Naive thymus-derived CD8-positive, alpha-beta T cell (primary cell): ENCODE measurements at regions not wholly inside any gene's neighbourhood (a gene's known extent, or its start where the extent isn't known, plus 50 kb on each side); places are given as distances from the start of the nearest gene placed in this dataset.
A peak's percentile ranks its signal among the peaks of the same experiment; 100 is the strongest.
"Not testable (repeated sequence)": the region's sequence is repeated elsewhere in the genome, so short reads cannot be mapped to it uniquely, and the experiment has no call there.

Source experiments
- ATAC-seq, 2 donors: fragments of 150-1000 bp; cut with Tn5 transposase in 1 of 2; sonication (Bioruptor Pico), chemical (Tn5 transposase) in 1 of 2; 1 replicate in 1 of 2; 2 replicates in 1 of 2; pipeline ENCODE4 v1.10.0; 2021; ENCODE audit warnings: mild to moderate bottlenecking in 2 of 2, moderate library complexity in 2 of 2
- POLR2A ChIA-PET: fragments of 350-600 bp; sonication (Branson Sonifier 250); formaldehyde crosslinking; loops from one replicate; lab custom pipeline; 2021; ENCODE audit warnings: antibody characterized with exemption; lab: Charles Lee
- DNase-seq, 10 donors: peaks; one replicate each; pipeline versions ENCODE4 v3.0.0 to v3.0.0-alpha.2; 2020 to 2022
- H3K27ac Mint-ChIP-seq, 10 donors: one replicate each; pipeline ENCODE4 v1.8.0; 2020 to 2022; ENCODE audit warnings: mild to moderate bottlenecking in 10 of 10, mixed read lengths in 10 of 10, moderate library complexity in 4 of 10, inconsistent platforms in 1 of 10
- H3K27me3 Mint-ChIP-seq, 5 donors: one replicate each; pipeline ENCODE4 v1.8.0; 2021 to 2022; ENCODE audit warnings: mixed read lengths in 5 of 5
- H3K36me3 Mint-ChIP-seq, 3 donors: one replicate each; pipeline ENCODE4 v1.8.0; 2020 to 2022; ENCODE audit warnings: mixed read lengths in 3 of 3, mild to moderate bottlenecking in 2 of 3, inconsistent platforms in 1 of 3
- H3K4me1 Mint-ChIP-seq, 4 donors: one replicate each; pipeline ENCODE4 v1.8.0; 2021 to 2022; ENCODE audit warnings: mixed read lengths in 4 of 4
- H3K4me3 Mint-ChIP-seq, 10 donors: one replicate each; pipeline ENCODE4 v1.8.0; 2020 to 2022; ENCODE audit warnings: mild to moderate bottlenecking in 10 of 10, mixed read lengths in 10 of 10, moderate library complexity in 6 of 10, inconsistent platforms in 1 of 10
- H3K9me3 Mint-ChIP-seq, 9 donors: one replicate each; pipeline ENCODE4 v1.8.0; 2020 to 2022; ENCODE audit warnings: mixed read lengths in 9 of 9, mild to moderate bottlenecking in 3 of 9, inconsistent platforms in 1 of 9, moderate library complexity in 1 of 9

DNA sequence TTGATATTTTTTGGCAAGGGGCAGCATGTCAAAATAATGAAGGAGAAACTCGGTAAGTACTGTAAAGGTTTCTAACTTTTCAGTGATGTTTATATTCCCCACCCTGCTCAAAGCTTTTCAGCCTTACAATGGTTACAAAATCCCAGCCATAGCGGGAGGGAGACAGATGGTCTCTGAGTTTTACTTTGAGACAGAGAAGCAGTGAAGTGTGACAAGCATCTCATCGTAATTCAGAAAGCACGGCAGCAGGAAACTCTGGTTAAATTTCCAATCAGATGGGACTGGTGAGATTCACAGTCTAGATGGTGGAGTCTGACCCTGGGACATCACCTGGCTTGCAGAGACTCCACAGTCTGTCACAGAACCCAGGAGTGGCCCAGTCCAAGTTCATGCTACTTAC is 448.0 kb upstream of the AMELY start:
- no peak for ATAC-seq
- DNase-seq = no peak
- no peaks in the 10 kb centered on the region for H3K27me3 Mint-ChIP-seq
- no peak overlapping the region for H3K4me3 Mint-ChIP-seq
- peaks cover 0 to 96% (median 9%) of the 10 kb centered on the region in 3 donors for H3K36me3 Mint-ChIP-seq
- H3K9me3 Mint-ChIP-seq = no peaks in the 10 kb centered on the region
- no peak overlapping the region for H3K27ac Mint-ChIP-seq
- POLR2A ChIA-PET = no interaction called here
- peaks cover under 1 to 18% (median 5%) of the 10 kb centered on the region in 4 donors for H3K4me1 Mint-ChIP-seq

DNA sequence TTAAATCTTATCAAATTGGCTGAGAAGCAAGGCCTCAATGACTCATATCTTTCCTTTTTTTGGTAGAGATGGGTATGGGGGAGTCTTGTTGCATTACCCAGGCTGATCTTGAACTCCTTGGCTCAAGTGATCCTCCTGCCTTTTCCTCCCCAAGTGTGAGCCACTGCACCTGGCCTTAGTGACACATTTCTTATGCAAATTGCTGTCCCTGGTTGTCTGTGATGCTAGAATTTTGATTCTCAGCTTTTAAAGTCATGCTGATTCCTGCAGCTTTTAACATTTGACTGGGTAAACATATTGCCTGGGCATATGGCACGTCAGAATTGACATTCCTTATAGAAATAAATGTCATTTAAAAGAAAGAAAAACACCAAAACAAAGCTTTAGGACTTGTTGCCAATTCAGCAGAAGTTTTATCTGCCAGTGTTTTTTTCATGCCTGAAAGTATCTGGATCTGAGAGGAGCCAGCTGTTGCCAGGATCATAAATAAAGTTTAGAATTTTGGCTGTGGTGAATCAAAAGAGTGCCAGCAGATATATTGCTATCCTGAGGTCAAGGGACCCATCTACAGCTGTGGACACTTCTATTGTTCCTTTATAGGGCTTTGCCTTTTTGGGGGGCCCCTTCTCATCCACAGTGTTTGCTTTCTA is 446.7 kb upstream of the AMELY start:
- DNase-seq (no peak), ATAC-seq (no peak)
- no peaks in the 10 kb centered on the region for H3K9me3 Mint-ChIP-seq
- H3K27me3 Mint-ChIP-seq = no peaks in the 10 kb centered on the region
- POLR2A ChIA-PET = no interaction called here
- H3K4me3 Mint-ChIP-seq = no peak overlapping the region
- H3K36me3 Mint-ChIP-seq = peaks cover 0 to 91% (median 14%) of the 10 kb centered on the region in 3 donors
- H3K27ac Mint-ChIP-seq = peak overlapping the region in 4 of 10 donors; percentile 13 to 74 (median 72)
- H3K4me1 Mint-ChIP-seq = peaks cover 5 to 14% (median 9%) of the 10 kb centered on the region in 4 donors

GRCh38 chrY:7355891-7356290 is 444.3 kb upstream of the AMELY start:
- H3K4me1 Mint-ChIP-seq = peaks cover 5 to 13% (median 9%) of the 10 kb centered on the region in 4 donors
- peaks cover 0 to 89% (median 11%) of the 10 kb centered on the region in 3 donors for H3K36me3 Mint-ChIP-seq
- H3K27me3 Mint-ChIP-seq, H3K4me3 Mint-ChIP-seq, ATAC-seq, POLR2A ChIA-PET, H3K27ac Mint-ChIP-seq, DNase-seq, H3K9me3 Mint-ChIP-seq: not testable (repeated sequence)

DNA sequence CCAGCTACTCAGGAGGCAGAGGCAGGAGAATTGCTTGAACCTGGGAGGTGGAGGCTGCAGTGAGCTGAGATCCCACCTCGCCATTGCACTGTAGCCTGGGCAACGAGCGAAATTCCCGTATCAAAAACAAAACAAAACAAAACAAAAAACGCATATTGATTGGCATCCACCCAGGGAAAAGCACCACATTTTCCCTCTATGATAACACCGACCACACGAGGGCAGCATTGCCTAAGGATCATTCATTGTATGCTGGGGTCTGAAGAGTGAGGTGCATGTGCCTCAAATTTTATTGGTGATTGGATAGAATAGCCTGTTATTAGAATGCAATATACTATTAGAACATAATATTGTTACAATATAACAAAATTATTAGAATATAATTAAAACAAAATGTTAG is 433.1 kb upstream of the AMELY start:
- H3K4me1 Mint-ChIP-seq = peaks cover 22 to 36% (median 25%) of the 10 kb centered on the region in 4 donors
- POLR2A ChIA-PET = no interaction called here
- ATAC-seq (peak; percentile 56 to 58), DNase-seq (peak in 7 of 10 donors; percentile 8 to 67 (median 25))
- no peaks in the 10 kb centered on the region for H3K27me3 Mint-ChIP-seq
- peak overlapping the region in 4 of 10 donors; percentile 38 to 88 (median 66) for H3K27ac Mint-ChIP-seq
- H3K36me3 Mint-ChIP-seq = peaks cover 0 to 61% (median 0%) of the 10 kb centered on the region in 3 donors
- H3K4me3 Mint-ChIP-seq = no peak overlapping the region
- H3K9me3 Mint-ChIP-seq = no peaks in the 10 kb centered on the region

DNA sequence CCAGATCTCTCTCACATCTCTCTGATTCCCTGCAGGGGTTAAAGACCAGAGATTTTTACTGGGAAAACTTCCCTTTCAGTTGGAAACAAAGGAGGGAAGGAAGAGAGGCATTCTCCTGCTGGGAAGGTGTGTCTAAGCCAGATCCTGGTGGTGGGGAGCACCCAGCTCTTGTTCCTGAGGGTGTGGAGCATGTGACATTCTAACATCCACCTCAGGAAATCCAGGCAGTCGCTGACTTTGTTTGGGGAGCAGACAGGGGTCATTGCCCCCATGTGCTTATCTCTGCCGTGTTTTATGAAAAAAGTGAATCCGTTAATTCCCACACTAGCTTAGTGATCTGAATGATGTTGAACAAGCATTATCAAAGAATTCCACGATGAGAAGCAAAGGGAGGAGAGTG is 431.7 kb upstream of the AMELY start:
- no peak for DNase-seq
- POLR2A ChIA-PET = no interaction called here
- peak overlapping the region in 2 of 10 donors; percentile 22 to 33 for H3K4me3 Mint-ChIP-seq
- H3K9me3 Mint-ChIP-seq = no peaks in the 10 kb centered on the region
- H3K4me1 Mint-ChIP-seq = peaks cover 30 to 48% (median 37%) of the 10 kb centered on the region in 4 donors
- no peak for ATAC-seq
- H3K36me3 Mint-ChIP-seq = peaks cover 0 to 53% (median 0%) of the 10 kb centered on the region in 3 donors
- H3K27ac Mint-ChIP-seq = peak overlapping the region in 5 of 10 donors; percentile 38 to 88 (median 66)
- H3K27me3 Mint-ChIP-seq = no peaks in the 10 kb centered on the region

DNA sequence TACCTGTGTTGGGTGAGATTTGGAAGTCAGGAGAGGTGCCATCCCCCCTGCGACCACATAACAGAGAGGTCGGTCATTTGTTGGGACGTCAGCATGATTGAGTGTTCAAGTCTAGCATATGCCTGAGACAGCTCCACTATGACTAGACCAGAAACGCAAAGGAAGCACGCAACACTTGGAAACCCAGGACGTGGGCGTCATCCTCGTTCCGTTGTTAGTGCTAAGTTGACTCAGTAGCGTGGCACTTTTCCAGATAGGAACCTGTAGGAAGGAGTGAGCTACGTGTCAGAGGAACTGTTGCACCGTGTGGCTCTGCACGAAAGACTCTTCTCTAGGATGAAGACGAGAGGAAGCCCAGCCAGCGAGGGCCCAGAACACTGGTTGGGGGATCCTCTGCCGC is 431.2 kb upstream of the AMELY start:
- POLR2A ChIA-PET, DNase-seq, H3K27me3 Mint-ChIP-seq, H3K9me3 Mint-ChIP-seq, ATAC-seq: not testable (repeated sequence)
- H3K27ac Mint-ChIP-seq = peak overlapping the region in 5 of 10 donors; percentile 38 to 88 (median 74)
- H3K4me1 Mint-ChIP-seq = peaks cover 36 to 54% (median 42%) of the 10 kb centered on the region in 4 donors
- H3K4me3 Mint-ChIP-seq = peak overlapping the region in 2 of 10 donors; percentile 18 to 33
- H3K36me3 Mint-ChIP-seq = peaks cover 0 to 58% (median 2%) of the 10 kb centered on the region in 3 donors

- peak in 3 of 10 donors; percentile 2 to 37 (median 13) for DNase-seq
- Mint-ChIP-seq H3K27ac (peak overlapping the region in 5 of 10 donors; percentile 91 to 95 (median 94)), H3K27me3 (no peaks in the 10 kb centered on the region), H3K36me3 (peaks cover 0 to 60% (median 7%) of the 10 kb centered on the region in 3 donors), H3K9me3 (no peaks in the 10 kb centered on the region), H3K4me1 (peaks cover 45 to 71% (median 55%) of the 10 kb centered on the region in 4 donors), H3K4me3 (peak overlapping the region in 6 of 10 donors; percentile 66 to 79 (median 72))
- ATAC-seq = peak; percentile 82 to 84
- POLR2A ChIA-PET = interaction anchor here (0.7 to 1.6 kb wide), 6 partner anchors 11 to 100 kb away, joined by 3 to 9 read pairs (median 6); no protein-coding TSS in a partner anchor
Observed at GRCh38 chrY:7339391-7340087, 428.0 kb upstream of the AMELY start.

DNA sequence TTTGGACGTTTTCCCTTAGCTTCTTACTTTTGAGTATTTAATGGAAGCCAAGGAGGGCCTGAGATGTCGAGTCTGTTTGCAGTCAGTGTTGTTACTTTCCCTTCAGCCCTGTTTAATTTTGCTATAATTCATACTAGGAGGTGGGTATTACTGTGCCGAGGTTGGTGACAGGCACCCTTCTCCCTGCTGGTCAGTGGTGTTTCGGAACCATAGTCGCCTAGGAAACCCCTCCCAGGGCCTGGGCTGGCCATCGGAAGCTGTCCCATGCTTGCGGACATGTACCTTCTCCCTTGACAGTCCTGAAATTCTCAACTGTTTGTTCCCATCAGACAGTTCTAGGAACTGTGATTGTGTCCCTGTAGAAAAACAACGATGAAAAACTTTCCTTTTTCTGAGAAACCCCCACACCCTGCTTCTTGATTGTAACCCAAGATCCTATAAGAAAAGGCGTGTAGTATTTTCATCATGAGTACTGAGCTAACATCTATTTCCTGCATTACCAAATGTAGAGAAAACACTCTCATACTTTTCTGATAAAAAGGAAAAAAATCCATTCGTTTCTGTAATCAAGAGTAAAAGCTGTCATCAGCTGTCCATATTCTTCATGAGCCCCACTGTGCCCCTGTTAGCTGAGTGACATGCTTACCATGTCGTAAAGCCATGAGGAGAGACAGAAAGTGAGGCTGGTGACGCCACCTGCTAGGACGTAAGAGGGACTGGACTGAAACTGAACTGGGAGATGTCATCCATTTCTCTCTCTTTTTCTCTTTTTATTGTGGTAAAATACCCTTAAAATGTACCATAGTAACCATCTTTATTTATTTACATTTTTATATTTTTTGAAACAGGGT is 424.7 kb upstream of the AMELY start:
- POLR2A ChIA-PET = interaction anchor here (1.3 kb wide), 1 partner anchor 11 kb away, joined by 5 read pairs; no protein-coding TSS in a partner anchor
- Mint-ChIP-seq H3K9me3 (no peaks in the 10 kb centered on the region), H3K4me3 (peak overlapping the region in 6 of 10 donors; percentile 8 to 71 (median 46)), H3K27ac (peak overlapping the region in 5 of 10 donors; percentile 71 to 95 (median 90)), H3K36me3 (peaks cover 0 to 67% (median 10%) of the 10 kb centered on the region in 3 donors), H3K4me1 (peaks cover 41 to 66% (median 55%) of the 10 kb centered on the region in 4 donors), H3K27me3 (no peaks in the 10 kb centered on the region)
- peak in 1 of 2 donors; percentile 37 for ATAC-seq
- DNase-seq = no peak

DNA sequence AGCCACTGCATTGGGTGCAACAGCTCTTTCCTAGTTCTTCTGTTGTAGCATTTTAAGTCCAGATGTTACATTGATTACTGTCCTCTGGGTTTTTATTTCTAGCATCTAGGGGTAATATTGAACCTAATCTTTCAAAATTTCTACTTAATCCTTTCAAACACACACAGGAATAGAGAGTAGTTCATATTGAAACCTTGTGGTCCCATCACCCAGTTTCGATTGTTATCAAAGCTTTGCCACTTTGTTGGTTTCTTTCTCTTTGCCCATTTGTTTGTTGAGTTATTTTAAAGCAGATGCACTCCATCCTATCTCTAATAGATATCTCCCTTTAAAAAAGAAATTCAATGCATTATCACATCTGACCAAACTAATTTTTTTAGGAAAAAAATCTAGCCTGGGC is 422.9 kb upstream of the AMELY start:
- ATAC-seq (no peak), DNase-seq (no peak)
- no peaks in the 10 kb centered on the region for H3K27me3 Mint-ChIP-seq
- peaks cover 41 to 62% (median 55%) of the 10 kb centered on the region in 4 donors for H3K4me1 Mint-ChIP-seq
- peak overlapping the region in 4 of 10 donors; percentile 10 to 70 (median 22) for H3K4me3 Mint-ChIP-seq
- H3K36me3 Mint-ChIP-seq = peaks cover 0 to 85% (median 13%) of the 10 kb centered on the region in 3 donors
- peak overlapping the region in 4 of 10 donors; percentile 59 to 95 (median 68) for H3K27ac Mint-ChIP-seq
- POLR2A ChIA-PET = no interaction called here
- no peaks in the 10 kb centered on the region for H3K9me3 Mint-ChIP-seq

- Mint-ChIP-seq H3K9me3 (no peaks in the 10 kb centered on the region), H3K27me3 (no peaks in the 10 kb centered on the region), H3K4me3 (peak overlapping the region in 6 of 10 donors; percentile 59 to 79 (median 72)), H3K36me3 (peaks cover 0 to 62% (median 8%) of the 10 kb centered on the region in 3 donors), H3K27ac (peak overlapping the region in 5 of 10 donors; percentile 88 to 98 (median 94)), H3K4me1 (peaks cover 42 to 65% (median 58%) of the 10 kb centered on the region in 4 donors)
- POLR2A ChIA-PET = interaction anchor here (0.7 to 1.8 kb wide), 5 partner anchors 9 to 53 kb away, joined by 3 to 9 read pairs (median 7); no protein-coding TSS in a partner anchor
- ATAC-seq (peak; percentile 95 to 96), DNase-seq (peak in 7 of 10 donors; percentile 10 to 73 (median 56))
Observed at GRCh38 chrY:7326296-7327246, 415.0 kb upstream of the AMELY start.

DNA sequence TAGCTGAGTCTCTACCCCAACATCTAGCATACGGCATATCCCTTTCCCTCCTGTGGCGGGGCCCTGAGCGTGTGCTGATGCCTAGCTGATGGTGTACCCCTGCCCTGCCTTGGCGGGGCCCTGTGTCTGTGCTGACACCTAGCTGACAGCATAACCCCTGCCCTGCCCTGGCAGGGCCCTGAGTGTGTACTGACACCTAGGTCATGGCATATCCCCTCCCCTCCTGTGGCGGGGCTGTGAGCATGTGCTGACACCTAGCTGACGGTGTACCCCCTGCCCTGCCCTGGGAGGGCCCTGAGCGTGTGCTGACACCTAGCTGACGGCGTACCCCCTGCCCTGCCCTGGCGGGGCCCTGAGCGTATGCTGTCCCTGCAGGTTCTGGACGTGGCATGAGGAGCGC is 414.0 kb upstream of the AMELY start:
- Mint-ChIP-seq H3K36me3 (peaks cover 0 to 57% (median 8%) of the 10 kb centered on the region in 3 donors), H3K9me3 (no peaks in the 10 kb centered on the region), H3K27me3 (no peaks in the 10 kb centered on the region), H3K4me1 (peaks cover 46 to 71% (median 66%) of the 10 kb centered on the region in 4 donors), H3K4me3 (peak overlapping the region in 5 of 10 donors; percentile 59 to 79 (median 73)), H3K27ac (peak overlapping the region in 5 of 10 donors; percentile 88 to 98 (median 94))
- ATAC-seq (peak in 1 of 2 donors; percentile 39), DNase-seq (peak in 1 of 10 donors; percentile 3)
- POLR2A ChIA-PET = interaction anchor here (1.5 to 1.8 kb wide), 2 partner anchors 10 to 14 kb away, joined by 5 to 9 read pairs; no protein-coding TSS in a partner anchor
